ENCODE measurements at regions not wholly inside any gene's neighbourhood (a gene's known extent, or its start where the extent isn't known, plus 50 kb on each side); places are given as distances from the start of the nearest gene placed in this dataset.

- FAIRE-seq (no peak), DNase-seq (ENCODE audit: insufficient read length, low spot score) (no peak)
- TF ChIP-seq, protein P1, sequence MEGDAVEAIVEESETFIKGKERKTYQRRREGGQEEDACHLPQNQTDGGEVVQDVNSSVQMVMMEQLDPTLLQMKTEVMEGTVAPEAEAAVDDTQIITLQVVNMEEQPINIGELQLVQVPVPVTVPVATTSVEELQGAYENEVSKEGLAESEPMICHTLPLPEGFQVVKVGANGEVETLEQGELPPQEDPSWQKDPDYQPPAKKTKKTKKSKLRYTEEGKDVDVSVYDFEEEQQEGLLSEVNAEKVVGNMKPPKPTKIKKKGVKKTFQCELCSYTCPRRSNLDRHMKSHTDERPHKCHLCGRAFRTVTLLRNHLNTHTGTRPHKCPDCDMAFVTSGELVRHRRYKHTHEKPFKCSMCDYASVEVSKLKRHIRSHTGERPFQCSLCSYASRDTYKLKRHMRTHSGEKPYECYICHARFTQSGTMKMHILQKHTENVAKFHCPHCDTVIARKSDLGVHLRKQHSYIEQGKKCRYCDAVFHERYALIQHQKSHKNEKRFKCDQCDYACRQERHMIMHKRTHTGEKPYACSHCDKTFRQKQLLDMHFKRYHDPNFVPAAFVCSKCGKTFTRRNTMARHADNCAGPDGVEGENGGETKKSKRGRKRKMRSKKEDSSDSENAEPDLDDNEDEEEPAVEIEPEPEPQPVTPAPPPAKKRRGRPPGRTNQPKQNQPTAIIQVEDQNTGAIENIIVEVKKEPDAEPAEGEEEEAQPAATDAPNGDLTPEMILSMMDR (IDR thresholded peaks at IDR 0.05; ENCODE audit: insufficient read depth, missing control alignments), result no peak
Observed at GRCh38 chr5:98587166-98587565, 186.3 kb upstream of the RGMB start.

DNA sequence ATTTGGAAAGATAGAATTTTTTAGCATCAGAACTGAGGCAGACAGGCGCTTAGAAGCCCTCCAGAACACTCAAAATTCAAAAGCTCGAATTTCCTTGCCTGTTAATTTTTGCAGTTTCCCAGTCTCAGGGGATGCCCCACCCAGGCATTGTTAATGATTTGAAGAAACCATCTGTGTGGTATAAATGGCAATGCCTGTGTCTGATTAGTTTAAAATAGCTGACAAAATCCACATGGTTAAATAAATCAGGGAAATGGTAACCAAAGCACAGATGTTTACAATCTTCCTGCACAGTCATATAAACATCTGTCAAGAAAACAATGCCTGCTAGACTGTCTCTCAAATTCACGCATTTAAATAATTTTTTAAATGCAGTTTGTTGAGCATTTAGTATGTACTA, 185.2 kb upstream of the RGMB start:
- FAIRE-seq, result no peak
- no peak for DNase-seq (ENCODE audit: insufficient read length, low spot score)

DNA sequence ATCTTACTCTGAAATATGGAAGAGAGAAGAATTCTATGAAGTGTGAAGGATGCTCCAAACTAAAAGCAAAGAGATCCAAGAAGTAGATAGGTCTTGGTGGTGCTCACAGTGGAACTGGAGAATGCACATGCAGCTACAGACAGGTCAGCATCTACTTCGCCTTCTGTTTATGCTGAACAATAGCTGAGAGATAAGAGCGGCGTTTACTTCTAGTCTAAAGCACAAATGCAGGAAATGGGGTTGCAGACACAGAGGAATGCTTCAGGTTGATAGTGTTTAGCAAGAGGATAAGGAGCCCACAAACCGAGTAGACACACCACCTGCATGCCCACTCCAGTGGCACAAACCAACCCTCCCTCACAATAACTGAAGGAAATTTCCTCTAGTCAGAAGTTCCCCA, 180.0 kb upstream of the RGMB start:
- FAIRE-seq (no peak), DNase-seq (ENCODE audit: insufficient read length, low spot score) (no peak)
- TF ChIP-seq, protein P1 (IDR thresholded peaks at IDR 0.05; ENCODE audit: insufficient read depth, missing control alignments), result no peak

More for the DNA sequence above, 185.2 kb upstream of the RGMB start:
- TF ChIP-seq, protein P1 (IDR thresholded peaks at IDR 0.05; ENCODE audit: insufficient read depth, missing control alignments), result no peak

DNA sequence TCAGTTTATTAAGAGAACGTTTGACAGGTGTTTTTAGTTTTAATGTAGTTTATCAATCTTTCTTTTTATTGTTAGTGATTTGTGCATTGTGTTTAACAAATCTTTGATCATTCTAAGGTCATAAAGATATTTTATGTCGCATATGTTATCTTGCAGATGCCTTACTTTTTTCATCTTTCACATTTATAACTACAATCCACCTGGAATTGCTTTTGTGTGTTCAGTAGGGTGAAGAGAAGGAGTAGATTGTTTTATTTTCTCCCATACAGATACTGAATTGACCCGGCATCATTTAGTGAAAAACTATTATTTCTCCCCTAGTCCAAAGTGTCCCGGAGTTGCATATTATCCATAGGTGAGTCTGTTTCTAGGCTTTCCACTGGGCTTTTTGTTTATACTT, 179.4 kb upstream of the RGMB start:
- DNase-seq (ENCODE audit: insufficient read length, low spot score) (no peak), FAIRE-seq (no peak)
- TF ChIP-seq, protein P1 (IDR thresholded peaks at IDR 0.05; ENCODE audit: insufficient read depth, missing control alignments), result no peak

DNA sequence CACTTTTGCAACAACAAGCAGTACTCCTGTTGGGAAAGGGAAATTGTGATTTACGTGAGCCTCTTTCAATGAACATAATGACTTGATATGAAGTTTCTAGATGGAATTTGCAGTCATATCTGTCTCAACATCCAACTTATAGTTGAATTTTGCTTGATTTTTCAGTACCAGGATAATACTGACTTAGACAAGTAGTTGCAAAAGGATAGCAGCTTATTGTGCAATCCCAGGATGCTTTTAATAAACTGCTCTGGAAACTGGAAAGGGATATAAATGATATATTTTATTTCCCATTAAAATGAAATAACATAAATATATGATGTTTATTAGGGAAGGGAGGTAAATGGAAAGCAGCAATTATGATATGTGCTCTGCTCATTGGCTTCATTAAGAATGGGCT, 174.4 kb upstream of the RGMB start:
- no peak for DNase-seq (ENCODE audit: insufficient read length, low spot score)
- TF ChIP-seq, protein P1 (IDR thresholded peaks at IDR 0.05; ENCODE audit: insufficient read depth, missing control alignments), result no peak
- no peak for FAIRE-seq

GRCh38 chr5:98602534-98603112, 170.8 kb upstream of the RGMB start:
- TF ChIP-seq, protein P1 (IDR thresholded peaks at IDR 0.05; ENCODE audit: insufficient read depth, missing control alignments), result no peak
- FAIRE-seq (no peak), DNase-seq (ENCODE audit: insufficient read length, low spot score) (no peak)

DNA sequence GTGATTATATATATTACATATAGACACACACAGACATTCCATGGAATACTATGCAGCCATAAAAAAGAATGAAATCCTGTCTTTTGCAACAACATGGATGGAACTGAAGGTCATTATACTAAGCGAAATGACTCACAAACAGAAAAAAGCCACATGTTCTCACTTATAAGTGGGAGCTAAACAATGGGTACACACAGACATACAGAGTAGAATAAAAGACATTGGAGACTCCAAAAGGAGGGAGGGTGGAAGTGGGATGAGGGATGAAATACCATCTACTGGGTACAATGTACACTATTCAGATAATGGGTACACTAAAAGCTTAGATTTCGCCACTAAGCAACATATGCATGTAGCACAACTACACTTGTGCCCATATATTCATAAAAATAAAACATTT, 170.0 kb upstream of the RGMB start:
- FAIRE-seq, result no peak
- DNase-seq (ENCODE audit: insufficient read length, low spot score), result no peak
- TF ChIP-seq, protein P1 (IDR thresholded peaks at IDR 0.05; ENCODE audit: insufficient read depth, missing control alignments), result no peak
